HCT116 (cell line): ENCODE measurements at regions not wholly inside any gene's neighbourhood (a gene's known extent, or its start where the extent isn't known, plus 50 kb on each side); places are given as distances from the start of the nearest gene placed in this dataset.
A peak's percentile ranks its signal among the peaks of the same experiment; 100 is the strongest.

Source experiments
- ATAC-seq: fragments of 200-7000 bp; cut with Tn5 transposase; 2 replicates; pipeline ENCODE4 v1.9.1; 2020; ENCODE audit warnings: mild to moderate bottlenecking, moderate library complexity
- BruUV-seq: library from RNA; stranded (reverse); fragments of 400-500 nt; replicated peaks from 2 replicates; lab custom pipeline; 2021; lab: Mats Ljungman, UMichigan
- CTCF ChIA-PET: fragments of 300-600 bp; sonication (Branson Sonifier 250); formaldehyde crosslinking; loops from one replicate; lab custom pipeline; 2021; ENCODE audit warnings: antibody characterized with exemption; lab: Charles Lee
- POLR2A ChIA-PET: fragments of 300-600, 350-600 bp; sonication (Branson Sonifier 250); formaldehyde crosslinking; loops from one replicate; lab custom pipeline; 2021; ENCODE audit warnings: antibody characterized with exemption; lab: Charles Lee
- RAD21 ChIA-PET, 2 experiments: fragments of 300-600 bp; sonication (Branson Sonifier 250); formaldehyde crosslinking; loops; one replicate each; lab custom pipeline; 2023; ENCODE audit warnings: low total read pairs in 2 of 2; ENCODE audit not compliant: uncharacterized antibody in 2 of 2, unreplicated experiment in 2 of 2, low non-redundant PET in 1 of 2; lab: Charles Lee
- DNase-seq: peaks from one replicate; pipeline ENCODE4 v3.0.0-alpha.2; 2010; ENCODE audit warnings: low read depth, low spot score
- H2AFZ ChIP-seq: fragments of 200-600 bp; shearing (Covaris generic), sonication (generic); 2 replicates; pipeline ENCODE4 v1.6.1; 2017; ENCODE audit warnings: low read depth, mixed run types, mixed read lengths, antibody characterized with exemption, low read length; ENCODE audit not compliant: poor library complexity, severe bottlenecking
- H3K27ac ChIP-seq: 2 replicates; pipeline ENCODE4 v1.5.1; 2012; ENCODE audit warnings: low read depth, low read length
- H3K27me3 ChIP-seq: fragments of 200-600 bp; sonication (generic); 2 replicates; pipeline ENCODE4 v1.6.1; 2016; ENCODE audit warnings: mixed run types, low read length, mixed read lengths; ENCODE audit not compliant: insufficient read depth
- H3K36me3 ChIP-seq, 2 experiments: fragments of 200-500 bp in 1 of 2; fragments of 200-600 bp in 1 of 2; sonication (Bioruptor generic) in 1 of 2; sonication (generic) in 1 of 2; 2 replicates each; pipeline versions ENCODE4 v1.5.1 to v1.6.1; 2014 to 2016; ENCODE audit warnings: low read length in 2 of 2, inconsistent platforms in 1 of 2, mixed read lengths in 1 of 2, mixed run types in 1 of 2; ENCODE audit not compliant: insufficient read depth in 2 of 2, control insufficient read depth in 1 of 2
- H3K4me1 ChIP-seq, 2 experiments: fragments of 200-600 bp in 1 of 2; sonication (generic) in 1 of 2; 2 replicates each; pipeline versions ENCODE4 v1.5.1 to v1.6.1; 2012 to 2017; ENCODE audit warnings: low read length in 2 of 2, inconsistent platforms in 1 of 2, mild to moderate bottlenecking in 1 of 2, mixed read lengths in 1 of 2, mixed run types in 1 of 2, moderate library complexity in 1 of 2; ENCODE audit not compliant: insufficient read depth in 2 of 2, control insufficient read depth in 1 of 2
- H3K4me2 ChIP-seq: fragments of 200-600 bp; sonication (generic); 2 replicates; pipeline ENCODE4 v1.6.1; 2017; ENCODE audit warnings: mixed run types, low read length, mixed read lengths
- H3K4me3 ChIP-seq, 2 experiments: fragments of 200-600 bp in 1 of 2; sonication (generic) in 1 of 2; replicated peaks in 1 of 2; 2 replicates each; pipeline ENCODE4 v1.5.1; 2011 to 2016; ENCODE audit warnings: low read length in 2 of 2, control low read depth in 1 of 2, low read depth in 1 of 2, mild to moderate bottlenecking in 1 of 2, mixed read lengths in 1 of 2, mixed run types in 1 of 2
- H3K79me2 ChIP-seq: fragments of 200-600 bp; sonication (generic); 2 replicates; pipeline ENCODE4 v1.6.1; 2017; ENCODE audit warnings: mild to moderate bottlenecking, mixed run types, low read length, moderate library complexity, mixed read lengths; ENCODE audit not compliant: insufficient read depth
- H3K9ac ChIP-seq: fragments of 200-600 bp; sonication (generic); 2 replicates; pipeline ENCODE4 v1.6.1; 2016; ENCODE audit warnings: low read length, mixed read lengths
- H3K9me2 ChIP-seq: fragments of 200-600 bp; sonication (generic), shearing (Covaris generic); 2 replicates; pipeline ENCODE4 v1.6.1; 2017; ENCODE audit warnings: mixed run types, mild to moderate bottlenecking, moderate library complexity; ENCODE audit not compliant: insufficient read depth
- H3K9me3 ChIP-seq, 2 experiments: fragments of 200-500 bp in 1 of 2; fragments of 200-600 bp in 1 of 2; sonication (Bioruptor generic) in 1 of 2; sonication (generic) in 1 of 2; 2 replicates each; pipeline ENCODE4 v1.6.1; 2014 to 2017; ENCODE audit warnings: low read length in 2 of 2, mixed read lengths in 2 of 2, inconsistent platforms in 1 of 2, low read depth in 1 of 2, mild to moderate bottlenecking in 1 of 2, mixed run types in 1 of 2, moderate library complexity in 1 of 2; ENCODE audit not compliant: control insufficient read depth in 1 of 2, insufficient read depth in 1 of 2
- H4K20me1 ChIP-seq: fragments of 200-600 bp; sonication (generic), shearing (Covaris generic); 2 replicates; pipeline ENCODE4 v1.6.1; 2017; ENCODE audit warnings: mixed run types, mild to moderate bottlenecking, moderate library complexity; ENCODE audit not compliant: insufficient read depth
- ATF3 ChIP-seq: IDR thresholded peaks from 2 replicates; pipeline ENCODE4 v1.6.1; 2012
- CBX3 ChIP-seq: IDR thresholded peaks from 2 replicates; pipeline ENCODE4 v1.6.1; 2012; ENCODE audit warnings: low read depth
- CEBPB ChIP-seq: IDR thresholded peaks from 2 replicates; pipeline ENCODE4 v1.6.1; 2012; ENCODE audit warnings: low read depth
- EGR1 ChIP-seq: IDR thresholded peaks from 2 replicates; pipeline ENCODE4 v1.6.1; 2012; ENCODE audit warnings: low read depth
- EZH2phosphoT487 ChIP-seq: fragments of 200-600 bp; IDR thresholded peaks from 2 replicates; pipeline ENCODE4 v1.6.1; 2018; ENCODE audit warnings: antibody characterized with exemption, borderline replicate concordance
- FOSL1 ChIP-seq: IDR thresholded peaks from 2 replicates; pipeline ENCODE4 v1.6.1; 2012; ENCODE audit warnings: low read depth
- JUND ChIP-seq: IDR thresholded peaks from 2 replicates; pipeline ENCODE4 v1.6.1; 2012
- POLR2A ChIP-seq: IDR thresholded peaks from 2 replicates; pipeline ENCODE4 v1.7.0; 2011; ENCODE audit warnings: borderline replicate concordance; ENCODE audit not compliant: insufficient read depth, insufficient read length; ENCODE audit errors: extremely low read depth
- POLR2AphosphoS5 ChIP-seq: IDR thresholded peaks from 2 replicates; pipeline ENCODE4 v1.6.1; 2011; ENCODE audit warnings: mild to moderate bottlenecking, low read depth, low read length, moderate library complexity
- SIN3A ChIP-seq: IDR thresholded peaks from 2 replicates; pipeline ENCODE4 v1.6.1; 2012; ENCODE audit warnings: low read depth
- SP1 ChIP-seq: IDR thresholded peaks from 2 replicates; pipeline ENCODE4 v1.6.1; 2012; ENCODE audit warnings: low read depth
- SRF ChIP-seq: IDR thresholded peaks from 2 replicates; pipeline ENCODE4 v1.6.1; 2012; ENCODE audit warnings: low read depth
- TCF7L2 ChIP-seq: IDR thresholded peaks from 2 replicates; pipeline ENCODE4 v1.7.0; 2011; ENCODE audit warnings: borderline replicate concordance, inconsistent platforms; ENCODE audit not compliant: insufficient read depth, insufficient read length; ENCODE audit errors: extremely low read depth
- YY1 ChIP-seq: IDR thresholded peaks from 2 replicates; pipeline ENCODE4 v1.6.1; 2011; ENCODE audit warnings: low read length, low read depth, moderate library complexity, mild to moderate bottlenecking; ENCODE audit not compliant: insufficient replicate concordance; ENCODE audit errors: extremely low read depth
- ZBTB33 ChIP-seq: IDR thresholded peaks from 2 replicates; pipeline ENCODE4 v1.6.1; 2011; ENCODE audit warnings: mild to moderate bottlenecking, low read length, moderate library complexity; ENCODE audit not compliant: insufficient replicate concordance; ENCODE audit errors: extremely low read depth
- ZFX ChIP-seq: fragments of 450-650 bp; IDR thresholded peaks from 2 replicates; pipeline ENCODE4 v1.6.1; 2017
- ZNF274 ChIP-seq: fragments of 200-500 bp; sonication (Bioruptor generic); IDR thresholded peaks from 2 replicates; pipeline ENCODE4 v1.6.1; 2014; ENCODE audit warnings: mild to moderate bottlenecking, low read depth, low read length, inconsistent platforms
- intact Hi-C: fragments of 100-400 bp; cut with micrococcal nuclease; formaldehyde crosslinking; loops from 2 replicates; pipeline ENCODE4 v1.10.0; 2022

- Histone ChIP-seq H3K9ac (no peak overlapping the region), H4K20me1 (no peaks in the 10 kb centered on the region), H2AFZ (no peak overlapping the region), H3K4me2 (no peak overlapping the region), H3K9me3 (no peaks in the 10 kb centered on the region), H3K4me1 (no peaks in the 10 kb centered on the region), H3K27ac (no peak overlapping the region), H3K36me3 (no peaks in the 10 kb centered on the region), H3K4me3 (no peak overlapping the region), H3K79me2 (no peaks in the 10 kb centered on the region), H3K9me2 (no peaks in the 10 kb centered on the region), H3K27me3 (0 out of 2 replicates have a peak, but pooled peaks cover 2% of the 10 kb centered on the region)
- no peak for TF ChIP-seq ZFX
- TF ChIP-seq JUND: no peak
- TF ChIP-seq YY1: no peak
- TF ChIP-seq SP1: no peak
- no peak for TF ChIP-seq ZNF274
- no peak for TF ChIP-seq TCF7L2
- no peak for TF ChIP-seq ZBTB33
- no peak for TF ChIP-seq CEBPB
- TF ChIP-seq CBX3: no peak
- ChIA-PET CTCF (no interaction called here), RAD21 (no interaction called here), POLR2A (no interaction called here)
- no TSS peak for BruUV-seq
- DNase-seq: no peak
- peak; percentile 67; the same call in 1 of the 2 replicates for ATAC-seq
- intact Hi-C loops: no loop called here
These were observed 189.7 kb upstream of the GBE1 start for GRCh38 chr3:81951106-81951505.

GRCh38 chr3:81947359-81947758, 185.9 kb upstream of the GBE1 start:
- ChIA-PET POLR2A (no interaction called here), CTCF (no interaction called here), RAD21 (no interaction called here)
- ATAC-seq: no peak
- no peak overlapping the region for H3K4me2 ChIP-seq
- DNase-seq: no peak
- H3K9me2 ChIP-seq: no peaks in the 10 kb centered on the region
- H3K36me3 ChIP-seq: no peaks in the 10 kb centered on the region
- intact Hi-C loops: no loop called here
- no peak overlapping the region for H2AFZ ChIP-seq
- no peaks in the 10 kb centered on the region for H3K4me1 ChIP-seq
- H3K27ac ChIP-seq: no peak overlapping the region
- H3K9ac ChIP-seq: no peak overlapping the region
- H4K20me1 ChIP-seq: no peaks in the 10 kb centered on the region
- no peaks in the 10 kb centered on the region for H3K9me3 ChIP-seq
- no peaks in the 10 kb centered on the region for H3K79me2 ChIP-seq
- no TSS peak for BruUV-seq
- no peaks in the 10 kb centered on the region for H3K27me3 ChIP-seq
- H3K4me3 ChIP-seq: no peak overlapping the region
- TF ChIP-seq SIN3A (no peak), CBX3 (no peak), POLR2AphosphoS5 (no peak), ZNF274 (no peak), SP1 (no peak), EGR1 (no peak), EZH2phosphoT487 (no peak), YY1 (no peak), POLR2A (no peak), SRF (no peak), TCF7L2 (no peak), ATF3 (no peak), JUND (no peak), ZBTB33 (no peak), FOSL1 (no peak)
